ENCODE measurements at regions not wholly inside any gene's neighbourhood (a gene's known extent, or its start where the extent isn't known, plus 50 kb on each side); places are given as distances from the start of the nearest gene placed in this dataset.

DNA sequence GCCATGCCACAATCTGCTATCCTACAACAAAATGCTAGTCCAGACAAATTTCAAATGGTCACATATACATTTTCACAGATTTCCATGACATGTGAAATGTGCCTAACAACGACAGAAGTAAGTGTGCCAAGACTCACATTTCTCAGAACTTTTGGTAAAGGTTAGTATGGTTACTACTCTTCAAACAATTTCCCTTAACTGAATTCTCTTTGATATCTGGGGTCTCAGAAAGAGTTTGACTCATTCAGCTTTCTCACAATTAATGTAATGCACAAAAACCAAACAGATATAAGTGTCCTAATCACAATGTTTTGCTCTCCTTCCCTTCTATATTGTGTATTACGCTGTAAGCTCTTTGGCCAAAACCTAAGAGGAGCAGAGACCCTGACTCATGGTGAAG is 122.4 kb upstream of the LEF1 start:
- Histone ChIP-seq H3K27me3 (ENCODE audit: control insufficient read depth in 2 of 2, insufficient read depth in 2 of 2, low read length in 2 of 2) (no peaks in the 10 kb centered on the region), H3K4me1 (ENCODE audit: control insufficient read depth in 1 of 2, insufficient read depth in 2 of 2, low read length in 2 of 2) (no peaks in the 10 kb centered on the region), H2AFZ (ENCODE audit: insufficient read depth, low read depth, low read length, poor library complexity, severe bottlenecking) (no peak overlapping the region), H3K27ac (ENCODE audit: low read depth in 1 of 2, low read length in 2 of 2) (no peak overlapping the region), H3K9me3 (replicated peaks in 1 of 2; ENCODE audit: control insufficient read depth in 1 of 2, insufficient read depth in 1 of 2, low read length in 2 of 2) (no peaks in the 10 kb centered on the region), H4K20me1 (ENCODE audit: insufficient read depth, low read length) (no peaks in the 10 kb centered on the region), H3K79me2 (ENCODE audit: insufficient read depth, low read length) (no peaks in the 10 kb centered on the region), H3K36me3 (replicated peaks in 1 of 2; ENCODE audit: control insufficient read depth in 1 of 2, insufficient read depth in 2 of 2, low read length in 2 of 2) (no peaks in the 10 kb centered on the region), H3K4me3 (replicated peaks in 1 of 3; ENCODE audit: low read depth in 2 of 3, low read length in 3 of 3) (no peak overlapping the region), H3K9ac (ENCODE audit: insufficient read depth, low read length, poor library complexity, severe bottlenecking) (no peak overlapping the region), H3K4me2 (replicated peaks; ENCODE audit: extremely low read depth, low read length, poor library complexity, severe bottlenecking) (no peak overlapping the region)
- Mint-ChIP-seq H3K4me3 (no peak overlapping the region), H3K36me3 (no peaks in the 10 kb centered on the region), H3K27ac (no peak overlapping the region), H3K9me3 (peaks cover 0 to 3% (median 0%) of the 10 kb centered on the region in 7 donors), H3K27me3 (ENCODE audit: low read depth in 3 of 3) (no peaks in the 10 kb centered on the region), H3K4me1 (no peaks in the 10 kb centered on the region)
- WGBS (ENCODE audit: insufficient coverage), result no CpG with 5 or more reads among the region's 2 CpGs
- DNase-seq, result no peak
- intact Hi-C loops (cut with micrococcal nuclease), result no loop called here
- TF ChIP-seq, protein P1, sequence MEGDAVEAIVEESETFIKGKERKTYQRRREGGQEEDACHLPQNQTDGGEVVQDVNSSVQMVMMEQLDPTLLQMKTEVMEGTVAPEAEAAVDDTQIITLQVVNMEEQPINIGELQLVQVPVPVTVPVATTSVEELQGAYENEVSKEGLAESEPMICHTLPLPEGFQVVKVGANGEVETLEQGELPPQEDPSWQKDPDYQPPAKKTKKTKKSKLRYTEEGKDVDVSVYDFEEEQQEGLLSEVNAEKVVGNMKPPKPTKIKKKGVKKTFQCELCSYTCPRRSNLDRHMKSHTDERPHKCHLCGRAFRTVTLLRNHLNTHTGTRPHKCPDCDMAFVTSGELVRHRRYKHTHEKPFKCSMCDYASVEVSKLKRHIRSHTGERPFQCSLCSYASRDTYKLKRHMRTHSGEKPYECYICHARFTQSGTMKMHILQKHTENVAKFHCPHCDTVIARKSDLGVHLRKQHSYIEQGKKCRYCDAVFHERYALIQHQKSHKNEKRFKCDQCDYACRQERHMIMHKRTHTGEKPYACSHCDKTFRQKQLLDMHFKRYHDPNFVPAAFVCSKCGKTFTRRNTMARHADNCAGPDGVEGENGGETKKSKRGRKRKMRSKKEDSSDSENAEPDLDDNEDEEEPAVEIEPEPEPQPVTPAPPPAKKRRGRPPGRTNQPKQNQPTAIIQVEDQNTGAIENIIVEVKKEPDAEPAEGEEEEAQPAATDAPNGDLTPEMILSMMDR (IDR thresholded peaks at IDR 0.05), result no peak

DNA sequence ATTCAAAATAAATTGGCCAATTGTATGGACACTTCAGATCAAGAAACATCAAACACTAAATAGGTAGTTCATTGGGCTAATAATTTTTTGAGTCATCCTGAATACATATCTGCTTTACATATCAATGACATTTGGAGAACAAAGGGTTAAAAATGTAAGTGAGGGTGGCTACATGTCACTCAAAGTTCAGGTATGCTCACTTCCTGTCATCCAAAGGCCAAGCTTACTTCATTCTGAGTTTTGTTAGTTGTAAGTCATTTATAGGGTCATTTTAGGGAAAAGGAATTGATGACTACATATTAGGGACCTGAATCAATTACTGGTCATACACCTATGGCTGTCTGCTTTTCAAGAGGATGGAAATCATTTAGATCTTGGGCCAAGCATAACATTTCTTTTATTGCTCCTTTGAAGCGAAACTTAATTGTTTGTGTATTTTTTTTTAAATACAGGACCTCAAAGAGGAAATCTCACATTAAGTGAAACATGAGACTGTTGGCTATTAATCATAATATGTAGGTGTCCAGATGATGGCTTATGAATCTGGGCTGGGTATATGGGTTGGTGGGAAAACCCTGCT is 119.2 kb upstream of the LEF1 start:
- no peak overlapping the region for H2AFZ ChIP-seq (ENCODE audit: insufficient read depth, low read depth, low read length, poor library complexity, severe bottlenecking)
- WGBS (ENCODE audit: insufficient coverage), result no CpG with 5 or more reads among the region's 1 CpG
- no peaks in the 10 kb centered on the region for H3K36me3 ChIP-seq (replicated peaks in 1 of 2; ENCODE audit: control insufficient read depth in 1 of 2, insufficient read depth in 2 of 2, low read length in 2 of 2)
- H3K9me3 Mint-ChIP-seq, result peaks cover 0 to 4% (median 0%) of the 10 kb centered on the region in 7 donors
- intact Hi-C loops (cut with micrococcal nuclease), result no loop called here
- no peak overlapping the region for H3K9ac ChIP-seq (ENCODE audit: insufficient read depth, low read length, poor library complexity, severe bottlenecking)
- no peak overlapping the region for H3K27ac ChIP-seq (ENCODE audit: low read depth in 1 of 2, low read length in 2 of 2)
- H3K9me3 ChIP-seq (replicated peaks in 1 of 2; ENCODE audit: control insufficient read depth in 1 of 2, insufficient read depth in 1 of 2, low read length in 2 of 2), result no peaks in the 10 kb centered on the region
- no peaks in the 10 kb centered on the region for H3K4me1 Mint-ChIP-seq
- no peaks in the 10 kb centered on the region for H3K79me2 ChIP-seq (ENCODE audit: insufficient read depth, low read length)
- TF ChIP-seq, protein P1 (IDR thresholded peaks at IDR 0.05), result no peak
- H3K4me3 ChIP-seq (replicated peaks in 1 of 3; ENCODE audit: low read depth in 2 of 3, low read length in 3 of 3), result no peak overlapping the region
- no peaks in the 10 kb centered on the region for H4K20me1 ChIP-seq (ENCODE audit: insufficient read depth, low read length)
- no peaks in the 10 kb centered on the region for H3K27me3 Mint-ChIP-seq (ENCODE audit: low read depth in 3 of 3)
- no peaks in the 10 kb centered on the region for H3K36me3 Mint-ChIP-seq
- H3K27me3 ChIP-seq (ENCODE audit: control insufficient read depth in 2 of 2, insufficient read depth in 2 of 2, low read length in 2 of 2), result no peaks in the 10 kb centered on the region
- no peaks in the 10 kb centered on the region for H3K4me1 ChIP-seq (ENCODE audit: control insufficient read depth in 1 of 2, insufficient read depth in 2 of 2, low read length in 2 of 2)
- DNase-seq, result no peak
- no peak overlapping the region for H3K4me3 Mint-ChIP-seq
- no peak overlapping the region for H3K4me2 ChIP-seq (replicated peaks; ENCODE audit: extremely low read depth, low read length, poor library complexity, severe bottlenecking)
- H3K27ac Mint-ChIP-seq, result no peak overlapping the region
